Cerebellar nuclear complex (tissue), 1 donor: ENCODE measurements at regions not wholly inside any gene's neighbourhood (a gene's known extent, or its start where the extent isn't known, plus 50 kb on each side); places are given as distances from the start of the nearest gene placed in this dataset.
"Not testable (repeated sequence)": the region's sequence is repeated elsewhere in the genome, so short reads cannot be mapped to it uniquely, and the experiment has no call there.

ENCODE experiments used
- DNase-seq, 2 experiments: peaks; one replicate each; lab custom pipeline; 2025; lab: John Stamatoyannopoulos, UW

- not testable (repeated sequence) for DNase-seq
Observed at GRCh38 chr14:105752420-105752819, 226.0 kb downstream of the TMEM121 start.

GRCh38 chr14:105760691-105761344 is 234.4 kb downstream of the TMEM121 start:
- DNase-seq = no peak

- DNase-seq = not testable (repeated sequence)
Observed at GRCh38 chr14:105761345-105761740, 235.0 kb downstream of the TMEM121 start.

GRCh38 chr14:105761842-105762241 is 235.5 kb downstream of the TMEM121 start:
- DNase-seq = no peak

- DNase-seq = not testable (repeated sequence)
Observed at GRCh38 chr14:105762262-105762661, 235.9 kb downstream of the TMEM121 start.

- not testable (repeated sequence) for DNase-seq
Observed at GRCh38 chr14:105764254-105764901, 238.0 kb downstream of the TMEM121 start.

GRCh38 chr14:105765072-105765825 is 238.9 kb downstream of the TMEM121 start:
- not testable (repeated sequence) for DNase-seq

- no peak for DNase-seq
Observed at GRCh38 chr14:105765893-105766614, 239.7 kb downstream of the TMEM121 start.

GRCh38 chr14:105767315-105767714 is 240.9 kb downstream of the TMEM121 start:
- DNase-seq = no peak

- not testable (repeated sequence) for DNase-seq
Observed at GRCh38 chr14:105768039-105768438, 241.7 kb downstream of the TMEM121 start.

GRCh38 chr14:105769061-105769730 is 242.8 kb downstream of the TMEM121 start:
- not testable (repeated sequence) for DNase-seq

- DNase-seq = not testable (repeated sequence)
Observed at GRCh38 chr14:105770619-105771216, 244.3 kb downstream of the TMEM121 start.

- not testable (repeated sequence) for DNase-seq
Observed at GRCh38 chr14:105771261-105772226, 245.2 kb downstream of the TMEM121 start.

- DNase-seq = not testable (repeated sequence)
Observed at GRCh38 chr14:105772710-105773250, 246.4 kb downstream of the TMEM121 start.

GRCh38 chr14:105773584-105773983 is 247.2 kb downstream of the TMEM121 start:
- no peak for DNase-seq

GRCh38 chr14:105774001-105774400 is 247.6 kb downstream of the TMEM121 start:
- no peak for DNase-seq

- not testable (repeated sequence) for DNase-seq
Observed at GRCh38 chr14:105774585-105775348, 248.4 kb downstream of the TMEM121 start.

GRCh38 chr14:105775349-105775923 is 249.1 kb downstream of the TMEM121 start:
- DNase-seq = not testable (repeated sequence)
